GM20431 (cell line): ENCODE measurements at regions not wholly inside any gene's neighbourhood (a gene's known extent, or its start where the extent isn't known, plus 50 kb on each side); places are given as distances from the start of the nearest gene placed in this dataset.

Experiments
- in situ Hi-C: fragments of 300-500 bp; cut with MseI, MboI; formaldehyde crosslinking; loops from one replicate; pipeline ENCODE4 v1.15.0; 2020; ENCODE audit warnings: low sequenced_read_pairs; ENCODE audit not compliant: unreplicated experiment

- in situ Hi-C loops: no loop called here
These were observed 951.3 kb downstream of the GRIK2 start for GRCh38 chr6:102344769-102345168.

GRCh38 chr6:102340311-102340710, 946.8 kb downstream of the GRIK2 start:
- in situ Hi-C loops: no loop called here

GRCh38 chr6:102333736-102334135, 940.2 kb downstream of the GRIK2 start:
- in situ Hi-C loops: no loop called here

- in situ Hi-C loops: no loop called here
These were observed 934.3 kb downstream of the GRIK2 start for GRCh38 chr6:102327697-102328225.

GRCh38 chr6:102313699-102314098, 920.2 kb downstream of the GRIK2 start:
- in situ Hi-C loops: no loop called here

GRCh38 chr6:102309700-102310099, 916.2 kb downstream of the GRIK2 start:
- in situ Hi-C loops: no loop called here

GRCh38 chr6:102300350-102300749, 906.8 kb downstream of the GRIK2 start:
- in situ Hi-C loops: no loop called here

- in situ Hi-C loops: no loop called here
These were observed 904.5 kb downstream of the GRIK2 start for GRCh38 chr6:102298051-102298450.
